ENCODE measurements at regions not wholly inside any gene's neighbourhood (a gene's known extent, or its start where the extent isn't known, plus 50 kb on each side); places are given as distances from the start of the nearest gene placed in this dataset.
"Not testable (repeated sequence)": the region's sequence is repeated elsewhere in the genome, so short reads cannot be mapped to it uniquely, and the experiment has no call there.

DNA sequence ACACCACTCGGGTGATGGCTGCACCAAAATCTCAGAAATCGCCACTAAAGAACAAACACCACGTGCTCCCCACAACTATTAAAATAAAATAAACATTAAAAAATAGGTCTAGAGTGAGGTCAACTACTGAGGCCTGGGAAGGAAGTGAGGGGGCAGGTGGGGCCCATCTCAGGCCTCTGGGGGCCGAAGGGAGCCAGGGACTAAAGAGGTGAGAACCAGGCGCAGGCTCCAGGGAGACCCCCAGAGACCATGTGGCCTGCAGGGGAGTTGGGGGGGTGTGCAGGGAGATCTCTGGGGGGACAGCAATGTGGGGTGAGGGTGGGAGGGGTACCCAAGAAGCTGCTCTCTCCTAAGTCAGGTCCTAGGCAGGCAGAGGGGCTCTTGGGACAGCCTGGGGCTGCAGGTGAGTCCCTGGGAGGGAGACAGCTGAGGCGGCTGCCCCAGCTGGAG lies 111.3 kb upstream of the SMURF2 start:
- no peak for DNase-seq (ENCODE audit: low read depth, low spot score)

DNA sequence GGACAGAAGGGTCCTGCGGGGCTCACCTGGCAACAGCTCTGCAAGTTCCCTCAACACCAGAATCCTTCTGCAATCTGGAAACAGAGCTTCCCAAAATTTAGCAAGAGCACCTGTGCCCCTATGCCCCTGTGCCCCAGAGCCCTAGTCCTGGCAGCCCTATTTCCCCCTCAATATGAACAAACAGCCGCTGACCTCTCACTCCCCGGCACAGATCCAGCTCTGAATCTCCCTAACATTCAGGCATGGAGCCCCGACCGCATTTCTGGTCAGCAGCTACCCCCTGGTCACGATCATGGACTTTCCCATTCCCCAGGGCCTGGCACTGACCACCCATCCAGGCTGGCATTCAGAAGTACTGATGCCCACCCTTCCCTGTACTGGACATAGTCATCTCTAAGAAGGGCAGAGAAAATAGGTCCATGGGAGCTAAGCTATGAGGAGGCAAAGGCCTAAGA lies 110.8 kb upstream of the SMURF2 start:
- DNase-seq (ENCODE audit: low read depth, low spot score) = no peak

GRCh38 chr17:64771980-64772844 lies 110.1 kb upstream of the SMURF2 start:
- DNase-seq (ENCODE audit: low read depth, low spot score) = no peak

- DNase-seq (ENCODE audit: low read depth, low spot score) = no peak
Observed at GRCh38 chr17:64769712-64770111, 107.6 kb upstream of the SMURF2 start.

GRCh38 chr17:64767269-64767997 lies 105.3 kb upstream of the SMURF2 start:
- DNase-seq (ENCODE audit: low read depth, low spot score) = no peak

DNA sequence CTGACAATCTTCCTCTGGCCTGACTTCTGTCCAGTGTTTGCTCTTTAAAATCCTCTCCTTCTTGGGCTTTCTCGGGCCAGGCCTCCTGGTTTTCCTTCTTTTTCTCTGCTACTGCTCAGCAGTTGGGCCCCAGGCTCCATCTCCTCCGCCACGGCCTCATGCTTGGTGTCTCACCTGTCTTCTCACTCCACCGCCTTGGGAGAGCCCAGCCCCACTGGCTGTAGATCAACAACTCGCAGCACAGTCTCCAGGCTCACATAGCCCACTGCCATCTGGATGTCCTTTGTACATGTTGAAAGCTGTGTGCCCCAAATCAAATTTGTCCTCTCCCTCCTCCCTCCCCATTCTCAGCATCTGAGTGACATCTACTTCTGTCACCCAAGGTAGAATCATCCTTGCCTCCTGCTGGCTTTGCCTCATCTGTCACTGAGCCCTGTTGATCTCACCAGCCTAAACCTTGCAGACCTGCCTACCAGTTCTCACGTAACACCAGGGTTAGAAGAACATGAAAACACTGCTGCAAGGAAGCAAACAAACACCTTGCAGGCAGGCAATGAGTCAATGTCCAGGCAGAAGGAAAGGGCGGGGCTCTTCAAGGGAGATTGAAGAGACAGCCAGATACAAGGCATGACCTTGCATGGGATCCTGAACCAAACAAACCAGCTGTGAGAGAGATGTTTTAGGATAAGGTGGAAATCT lies 103.2 kb upstream of the SMURF2 start:
- DNase-seq (ENCODE audit: low read depth, low spot score) = no peak

DNA sequence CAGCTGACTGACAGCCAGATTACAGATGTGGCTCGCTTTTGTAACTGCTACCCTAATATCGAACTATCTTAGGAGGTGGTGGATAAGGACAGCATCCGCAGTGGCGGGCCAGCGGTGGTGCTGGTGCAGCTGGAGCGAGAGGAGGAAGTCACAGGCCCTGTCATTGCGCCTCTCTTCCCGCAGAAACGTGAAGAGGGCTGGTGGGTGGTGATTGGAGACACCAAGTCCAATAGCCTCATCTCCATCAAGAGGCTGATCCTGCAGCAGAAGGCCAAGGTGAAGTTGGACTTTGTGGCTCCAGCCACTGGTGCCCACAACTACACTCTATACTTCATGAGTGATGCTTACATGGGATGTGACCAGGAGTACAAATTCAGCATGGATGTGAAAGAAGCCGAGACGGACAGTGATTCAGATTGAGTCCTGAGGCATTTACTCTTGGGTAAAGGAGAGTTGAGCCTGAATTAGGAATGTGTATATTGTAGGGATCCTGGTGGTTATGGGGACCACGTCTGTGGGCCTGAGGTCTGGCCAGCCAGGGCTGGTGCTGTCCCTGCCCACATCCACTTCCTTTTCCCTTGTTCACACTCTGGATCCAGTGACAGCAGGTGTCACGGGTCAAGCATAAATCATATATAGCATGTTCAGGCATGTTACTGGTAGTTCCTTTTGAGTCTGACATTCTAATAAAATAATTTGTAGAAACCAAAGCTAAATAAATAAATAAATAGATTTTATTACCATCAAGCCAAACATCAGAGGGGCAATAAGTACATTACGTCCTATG lies 89.0 kb upstream of the SMURF2 start:
- DNase-seq (ENCODE audit: low read depth, low spot score) = no peak

DNA sequence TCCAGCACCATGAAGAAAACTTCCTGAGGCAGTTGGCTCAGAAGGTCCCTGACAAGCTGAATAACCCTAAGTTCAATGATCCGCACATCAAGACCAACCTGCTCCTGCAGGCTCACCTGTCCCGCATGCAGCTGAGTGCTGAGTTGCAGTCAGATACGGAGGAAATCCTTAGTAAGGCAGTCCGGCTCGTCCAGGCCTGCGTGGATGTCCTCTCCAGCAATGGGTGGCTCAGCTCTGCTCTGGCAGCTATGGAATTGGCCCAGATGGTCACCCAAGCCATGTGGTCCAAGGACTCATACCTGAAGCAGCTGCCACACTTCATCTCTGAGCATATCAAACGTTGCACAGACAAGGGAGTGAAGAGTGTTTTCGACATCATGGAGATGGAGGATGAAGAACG lies 88.4 kb upstream of the SMURF2 start:
- DNase-seq (ENCODE audit: low read depth, low spot score) = no peak

DNA sequence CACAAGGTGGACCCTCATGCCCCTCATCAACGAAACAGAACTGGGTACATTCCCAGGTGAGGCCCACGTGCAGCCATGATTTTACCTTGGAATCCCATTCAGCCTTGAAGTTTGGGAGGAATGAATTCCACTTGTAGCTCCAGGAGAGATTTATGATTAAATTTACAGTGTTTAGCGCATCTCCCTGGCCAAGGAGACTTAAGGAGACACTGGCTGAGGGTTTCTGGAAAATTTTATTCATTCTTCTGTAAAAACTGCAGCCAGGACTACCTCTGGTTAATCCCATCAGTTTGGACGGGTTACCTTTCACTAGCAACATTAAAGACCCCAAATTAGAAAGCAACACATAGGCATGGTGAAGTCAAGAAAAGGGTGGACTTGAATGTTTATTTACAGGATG lies 87.2 kb upstream of the SMURF2 start:
- DNase-seq (ENCODE audit: low read depth, low spot score) = no peak

- no peak for DNase-seq (ENCODE audit: low read depth, low spot score)
Observed at GRCh38 chr17:64747938-64748540, 85.9 kb upstream of the SMURF2 start.

DNA sequence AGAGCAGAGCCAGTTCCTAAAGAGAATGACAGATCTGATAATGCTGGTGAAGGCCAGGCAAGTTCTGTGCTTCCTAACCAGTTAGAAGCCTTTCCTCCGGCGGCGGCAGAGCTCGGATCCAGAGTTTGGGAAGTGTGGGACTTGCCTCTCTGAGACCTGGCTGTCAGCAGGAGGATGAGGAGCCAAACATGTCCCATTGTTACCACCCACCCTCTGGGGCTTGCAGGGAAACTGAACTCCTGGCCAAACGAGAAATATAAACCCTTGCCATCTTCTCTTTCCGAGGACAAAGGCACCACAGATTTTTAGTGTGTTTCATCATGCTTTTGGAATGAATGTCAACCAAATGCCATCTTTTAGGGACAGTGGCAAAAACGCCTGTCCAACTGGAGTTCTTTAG lies 80.2 kb upstream of the SMURF2 start:
- DNase-seq (ENCODE audit: low read depth, low spot score) = no peak

DNA sequence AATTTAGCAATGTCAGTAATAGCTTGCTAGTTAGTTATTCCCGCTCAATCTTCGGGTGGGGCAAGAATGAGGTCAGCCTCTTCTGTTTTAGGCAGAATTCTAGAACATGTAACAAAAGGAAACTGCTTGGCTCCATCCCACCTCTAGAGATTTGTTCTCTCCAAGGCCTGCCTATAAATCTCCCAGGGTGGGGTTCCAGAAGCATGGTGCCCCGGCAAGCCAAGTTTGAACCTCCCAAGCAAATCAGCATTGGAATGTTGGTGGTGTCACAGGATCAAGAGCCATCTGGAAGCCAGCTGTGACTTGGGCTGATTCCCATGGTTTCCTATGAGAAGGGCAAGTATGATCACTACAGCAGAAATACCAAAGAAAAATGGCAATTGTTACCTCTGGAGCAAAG lies 79.8 kb upstream of the SMURF2 start:
- peak; percentile 69 for DNase-seq (ENCODE audit: low read depth, low spot score)

DNA sequence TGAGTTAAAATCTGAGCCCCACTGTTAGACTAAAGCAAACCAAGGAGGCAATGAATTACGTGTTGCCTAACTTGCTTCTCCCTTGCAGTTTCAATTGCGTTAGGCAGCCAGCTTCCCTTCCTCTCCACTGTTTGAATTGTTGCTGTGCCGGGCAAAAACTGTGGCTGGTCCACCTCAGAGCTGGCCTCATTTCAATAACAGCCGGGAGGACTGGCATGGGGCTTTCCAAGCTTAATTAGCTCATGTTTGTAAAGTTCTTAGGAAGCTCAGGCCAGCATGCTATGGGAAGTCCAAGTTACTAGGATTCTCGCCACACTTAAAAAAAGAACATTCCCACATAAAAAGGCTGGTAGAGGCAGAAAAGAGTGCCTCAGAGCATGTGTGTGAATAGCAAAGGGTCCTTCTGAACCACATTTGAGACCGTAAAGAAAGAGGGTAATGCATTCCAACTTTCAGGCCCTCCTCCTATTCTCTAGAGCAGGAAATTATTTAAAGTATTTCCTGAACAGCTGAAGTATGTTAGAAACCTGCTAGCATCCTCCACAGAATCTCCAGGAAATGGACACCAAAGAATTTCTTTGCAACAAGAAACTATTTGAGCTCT lies 79.0 kb upstream of the SMURF2 start:
- DNase-seq (ENCODE audit: low read depth, low spot score) = no peak

- no peak for DNase-seq (ENCODE audit: low read depth, low spot score)
Observed at GRCh38 chr17:64739316-64740058, 77.4 kb upstream of the SMURF2 start.

DNA sequence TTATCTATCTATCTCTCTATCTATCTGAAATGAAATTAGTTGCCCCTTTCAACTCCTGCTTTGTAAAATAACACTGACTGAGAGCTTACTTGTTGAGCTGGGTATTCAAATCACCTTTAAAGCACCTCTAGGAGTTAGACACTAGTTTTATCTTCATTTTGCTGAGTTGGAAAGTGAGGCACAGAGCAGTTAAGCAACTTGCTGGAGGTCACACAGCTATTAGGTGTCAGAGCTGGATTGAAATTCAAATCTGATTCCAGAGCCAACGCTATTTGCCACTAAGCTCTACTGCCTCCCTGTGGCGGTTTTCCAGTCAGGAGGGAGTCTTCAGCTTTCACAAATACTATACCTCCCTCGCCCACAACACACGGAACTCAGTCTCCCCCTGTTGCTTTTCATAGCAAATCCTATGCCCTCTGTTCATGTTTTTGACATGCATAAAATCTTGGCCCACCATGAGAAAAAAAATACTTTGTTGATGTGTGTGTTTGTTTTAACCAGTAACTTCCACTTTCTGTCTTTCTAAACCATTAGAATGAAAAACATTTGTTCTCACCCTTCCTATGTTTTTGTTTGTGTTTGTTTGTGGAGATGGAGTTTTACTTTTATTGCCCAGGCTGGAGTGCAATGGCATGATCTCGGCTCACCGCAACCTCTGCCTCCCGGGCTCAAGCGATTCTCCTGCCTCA lies 74.8 kb upstream of the SMURF2 start:
- no peak for DNase-seq (ENCODE audit: low read depth, low spot score)

DNA sequence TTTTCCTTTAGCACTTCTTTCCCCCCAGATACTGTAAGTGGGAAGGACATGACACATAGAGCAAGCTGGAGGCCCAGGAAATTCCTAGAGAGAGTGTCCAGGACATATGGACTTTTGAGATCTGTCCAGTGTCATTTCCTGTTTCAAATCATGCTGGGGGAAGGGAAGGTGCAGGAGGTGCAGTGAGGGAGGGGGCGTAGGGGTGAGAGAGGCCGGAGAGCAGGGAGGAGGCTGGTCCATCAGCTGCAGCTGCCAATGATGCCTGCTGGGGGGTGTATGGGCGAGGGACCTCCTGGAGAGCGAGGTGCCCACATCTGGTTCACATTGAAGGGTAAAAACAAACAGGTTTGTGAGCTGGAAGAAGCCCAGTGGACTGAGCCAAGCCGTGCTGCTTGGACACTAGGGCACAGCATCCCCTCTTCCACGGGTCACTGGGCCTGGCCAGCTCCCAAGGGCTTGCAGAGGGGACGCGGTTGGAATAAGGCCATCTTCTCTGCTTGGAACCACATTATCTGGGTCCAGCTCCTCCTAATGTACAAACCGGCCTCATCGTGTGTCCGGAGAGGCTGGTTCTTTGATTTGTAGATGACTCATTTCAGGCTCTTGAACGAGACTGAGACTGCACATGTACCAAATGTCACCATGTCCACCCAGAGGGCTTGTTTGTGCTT lies 70.4 kb upstream of the SMURF2 start:
- DNase-seq (ENCODE audit: low read depth, low spot score) = no peak

DNA sequence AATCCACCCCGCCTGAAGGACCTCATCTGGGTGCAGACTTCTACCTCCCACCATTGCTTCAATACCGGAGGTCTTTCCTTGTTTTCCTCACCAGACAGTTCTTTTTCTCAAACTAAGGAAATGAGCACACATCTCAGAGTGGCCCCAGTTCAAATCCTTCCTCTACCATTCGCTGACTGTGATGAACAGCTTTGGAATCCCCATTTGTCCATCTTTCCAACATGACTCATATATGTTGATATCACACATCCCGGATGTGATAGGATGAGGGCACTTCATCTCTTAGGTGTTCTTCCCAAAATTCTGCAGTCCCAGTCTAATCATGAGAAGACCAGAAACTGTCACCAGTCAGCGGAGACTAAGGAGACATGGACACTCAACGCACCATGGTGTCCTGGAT lies 67.9 kb upstream of the SMURF2 start:
- DNase-seq (ENCODE audit: low read depth, low spot score) = not testable (repeated sequence)

DNA sequence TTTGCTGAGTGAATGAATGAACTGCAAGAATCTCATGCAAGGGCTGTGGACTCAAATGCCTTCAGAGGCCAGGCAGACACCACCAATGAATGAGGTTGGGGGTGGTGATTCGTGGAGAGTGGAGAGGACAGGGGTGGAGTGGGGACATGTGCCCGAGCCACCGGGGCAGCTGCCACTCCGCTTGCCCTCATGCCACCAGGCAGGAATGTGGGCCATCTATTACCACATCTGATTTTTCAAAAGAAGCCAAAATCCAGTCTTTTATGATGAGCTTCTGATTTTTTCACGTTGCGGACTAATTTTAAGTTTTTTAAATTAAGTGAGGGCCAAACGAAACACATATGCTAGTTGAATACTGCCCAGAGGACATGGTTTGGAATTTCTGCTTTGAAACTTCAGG lies 67.1 kb upstream of the SMURF2 start:
- DNase-seq (ENCODE audit: low read depth, low spot score) = no peak

Measured in pulmonary artery endothelial cell (primary cell).